ENCODE measurements at regions not wholly inside any gene's neighbourhood (a gene's known extent, or its start where the extent isn't known, plus 50 kb on each side); places are given as distances from the start of the nearest gene placed in this dataset.

DNA sequence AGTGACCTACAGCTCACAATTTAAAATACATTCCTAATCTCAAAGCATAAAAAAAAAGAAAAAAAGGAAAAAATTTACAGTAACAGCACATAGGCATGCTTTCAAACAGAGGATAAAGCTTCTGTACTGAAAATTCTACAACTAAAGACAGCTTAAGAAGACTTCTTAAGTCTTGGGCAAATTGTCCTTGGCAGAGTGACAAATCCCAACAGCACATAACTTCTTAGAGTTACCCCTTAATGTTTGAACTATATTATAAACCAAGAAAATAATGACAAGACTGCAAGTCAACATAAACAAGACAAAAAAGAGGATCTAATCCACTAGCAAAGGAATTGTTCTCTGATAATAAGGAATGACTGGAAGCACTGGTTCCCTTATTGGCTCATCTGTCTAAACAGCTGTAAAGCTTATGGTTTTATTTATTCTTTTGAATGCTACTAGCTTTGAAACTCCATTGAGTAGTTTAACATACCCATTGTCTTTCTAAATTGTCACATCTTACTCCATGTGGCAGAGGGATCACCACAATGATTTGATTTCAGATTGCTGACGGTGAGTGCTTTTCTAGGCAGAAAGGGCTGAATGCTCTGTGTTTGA is 1576.8 kb upstream of the GOT2 start:
- TF ChIP-seq POLR2A (IDR thresholded peaks at IDR 0.05; ENCODE audit: low read depth, low read length) (no peak), POLR2AphosphoS5 (IDR thresholded peaks at IDR 0.05; ENCODE audit: low read depth, low read length) (no peak)

Measured in GM12892 (cell line).